Epithelial cell of prostate (primary cell): ENCODE measurements at regions not wholly inside any gene's neighbourhood (a gene's known extent, or its start where the extent isn't known, plus 50 kb on each side); places are given as distances from the start of the nearest gene placed in this dataset.
"Not testable (repeated sequence)": the region's sequence is repeated elsewhere in the genome, so short reads cannot be mapped to it uniquely, and the experiment has no call there.

Source experiments
- DNase-seq: peaks from one replicate; pipeline ENCODE4 v3.0.0-alpha.2; 2011; ENCODE audit warnings: low read depth, low spot score
- H3K27ac ChIP-seq: fragments of 450-650 bp; 2 replicates; pipeline ENCODE4 v1.5.1; 2017; ENCODE audit warnings: mild to moderate bottlenecking

DNA sequence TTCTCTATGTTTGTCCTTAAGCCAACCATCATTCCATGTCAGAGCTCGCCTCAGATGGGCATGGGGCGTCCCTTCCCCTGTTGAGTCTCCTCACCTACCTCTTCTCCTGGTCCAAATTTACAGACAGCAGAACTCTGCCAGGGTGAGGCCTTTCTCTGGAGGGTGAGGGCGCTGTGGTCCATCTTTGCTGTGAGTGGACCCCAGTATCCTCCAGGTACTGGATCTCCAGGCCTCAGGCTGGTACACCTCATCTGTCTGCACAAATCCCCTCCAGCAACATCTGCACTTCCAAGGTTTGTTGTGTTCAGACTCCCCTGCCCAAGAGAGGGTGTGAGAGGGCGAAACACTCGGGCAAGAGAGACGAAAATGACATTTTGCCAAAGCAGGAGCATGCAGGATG lies 63.9 kb upstream of the EDAR start:
- no peak for DNase-seq
- no peak overlapping the region for H3K27ac ChIP-seq

DNA sequence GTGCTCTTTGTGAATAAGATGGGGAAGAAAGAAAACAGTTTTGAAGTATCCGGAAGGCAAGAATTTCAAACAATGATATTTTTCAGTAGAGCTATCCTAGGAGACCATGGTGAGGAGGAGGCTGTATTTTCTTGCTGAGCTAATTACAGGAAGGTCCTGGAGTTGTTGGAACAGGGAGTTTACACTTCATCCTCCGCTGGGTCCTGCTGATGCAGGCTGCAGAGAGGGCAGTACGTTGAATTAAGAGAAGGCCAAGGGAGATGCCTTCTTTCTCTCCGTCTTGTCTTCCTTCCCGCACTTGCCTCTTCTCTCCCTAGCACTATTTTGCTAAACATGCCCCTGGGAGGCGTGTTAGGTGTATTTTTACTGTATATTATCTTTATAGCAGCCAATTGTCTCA lies 60.0 kb upstream of the EDAR start:
- DNase-seq = no peak

DNA sequence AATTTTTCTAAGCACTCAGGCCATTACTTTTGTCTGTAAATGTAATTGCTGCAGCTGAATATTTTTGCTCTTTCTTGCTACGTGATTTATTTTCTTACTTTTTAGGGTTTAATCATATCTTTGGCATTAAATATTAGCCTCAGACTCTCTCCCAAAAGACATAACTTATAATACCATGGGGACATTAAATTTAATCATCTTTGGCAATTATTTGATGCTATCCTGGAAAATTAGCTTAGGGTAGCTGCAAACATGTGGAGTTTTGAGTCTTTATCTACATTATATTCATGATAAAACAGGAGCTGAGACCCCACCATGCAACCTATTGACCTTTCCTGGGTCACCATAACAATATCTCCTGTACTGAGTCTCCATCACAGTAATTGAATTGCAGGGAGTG lies 59.1 kb upstream of the EDAR start:
- DNase-seq = no peak
- H3K27ac ChIP-seq = no peak overlapping the region

More for the DNA sequence above, 60.0 kb upstream of the EDAR start:
- H3K27ac ChIP-seq = no peak overlapping the region

DNA sequence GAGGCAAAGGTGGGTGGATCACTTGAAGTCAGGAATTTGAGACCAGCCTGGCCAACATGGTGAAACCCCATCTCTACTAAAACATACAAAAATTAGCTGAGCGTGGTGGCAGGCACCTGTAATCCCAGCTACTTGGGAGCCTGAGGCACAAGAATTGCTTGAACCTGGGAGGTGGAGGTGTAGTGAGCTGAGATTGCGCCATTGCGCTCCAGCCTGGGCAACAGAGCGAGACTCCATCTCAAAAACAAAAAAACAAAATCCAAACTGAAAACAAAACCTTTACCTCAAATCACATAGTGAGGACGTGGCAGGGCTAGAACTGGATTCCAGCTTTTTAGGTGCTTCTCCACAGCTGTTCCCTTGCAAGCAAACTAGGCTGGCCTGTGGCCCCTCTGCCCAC lies 58.5 kb upstream of the EDAR start:
- H3K27ac ChIP-seq, DNase-seq: not testable (repeated sequence)

DNA sequence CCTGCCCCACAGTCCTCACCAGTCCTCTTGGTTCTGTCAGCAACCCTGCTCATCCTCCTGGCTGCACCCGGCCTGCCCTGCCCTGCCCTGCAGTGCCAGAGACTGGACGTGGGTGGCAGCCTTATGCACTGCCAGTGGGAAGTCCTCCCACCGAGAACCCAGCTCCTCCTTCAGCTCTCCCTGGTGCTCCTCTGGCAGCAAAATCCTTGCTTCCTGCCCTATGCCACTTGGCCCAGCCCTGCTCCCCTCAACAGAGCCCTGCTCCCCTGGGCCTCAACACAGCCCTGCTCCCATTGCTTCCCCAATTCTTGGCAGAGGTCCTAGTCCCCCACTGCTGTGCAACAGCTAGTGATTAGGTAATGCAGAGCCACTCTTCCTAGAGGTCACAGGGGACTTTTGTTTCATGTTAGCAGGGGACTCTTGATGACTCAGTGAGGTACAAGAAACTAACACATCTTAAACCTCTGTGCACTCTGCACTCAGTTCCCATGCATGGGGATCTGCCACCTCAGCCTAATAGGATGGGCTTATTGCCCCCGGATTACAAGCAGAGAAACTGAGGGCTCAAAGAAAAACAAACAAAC lies 58.0 kb upstream of the EDAR start:
- H3K27ac ChIP-seq = no peak overlapping the region
- no peak for DNase-seq

DNA sequence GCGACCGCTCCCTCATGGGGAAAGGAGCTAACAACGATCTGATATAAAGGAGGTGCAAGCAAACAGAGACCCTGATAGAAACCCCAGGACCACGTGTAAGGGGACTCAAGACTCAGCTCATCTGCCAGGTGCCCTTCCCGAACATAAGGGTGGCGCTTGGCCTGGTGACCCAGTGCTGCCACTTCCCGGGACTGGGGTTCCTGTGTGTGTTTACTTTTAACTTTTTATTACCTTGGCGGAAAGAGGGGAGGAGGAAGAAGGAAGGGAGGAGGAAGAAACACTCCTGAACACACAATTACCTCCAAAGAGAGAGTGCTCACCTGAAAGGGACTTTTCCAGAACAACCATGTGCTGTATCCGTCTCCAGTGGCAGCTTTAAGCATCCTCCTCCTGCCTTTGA lies 56.5 kb upstream of the EDAR start:
- H3K27ac ChIP-seq = no peak overlapping the region
- no peak for DNase-seq

DNA sequence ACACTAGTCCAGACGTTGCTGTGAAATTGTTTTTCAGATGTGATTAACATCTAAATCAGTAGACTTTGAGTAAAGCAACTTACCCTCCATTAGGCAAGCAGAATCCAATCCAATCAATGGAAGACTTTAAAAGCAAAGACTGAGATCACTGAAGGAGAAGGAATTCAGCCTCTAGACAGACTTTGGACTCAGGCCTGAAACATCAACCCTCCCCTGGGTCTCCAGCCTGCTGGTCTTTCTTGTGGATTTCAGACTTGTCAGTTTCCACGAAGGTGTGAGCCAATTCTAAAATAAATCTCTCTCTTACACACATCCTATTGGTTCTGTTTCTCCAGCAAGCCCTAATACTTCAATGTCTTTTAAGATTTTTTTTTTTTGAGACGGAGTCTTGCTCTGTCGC lies 50.0 kb upstream of the EDAR start:
- DNase-seq = no peak

More for the DNA sequence above, 50.0 kb upstream of the EDAR start:
- no peak overlapping the region for H3K27ac ChIP-seq
